KOPT-K1 (cell line): ENCODE measurements at regions not wholly inside any gene's neighbourhood (a gene's known extent, or its start where the extent isn't known, plus 50 kb on each side); places are given as distances from the start of the nearest gene placed in this dataset.

Experiments used
- H3K27ac ChIP-seq: fragments of 200-600 bp; sonication (generic); 2 replicates; pipeline ENCODE4 v1.5.1; 2016; ENCODE audit warnings: antibody characterized with exemption, mild to moderate bottlenecking, low read depth, low read length; ENCODE audit not compliant: poor library complexity, severe bottlenecking
- H3K36me3 ChIP-seq: fragments of 200-600 bp; sonication (generic); 2 replicates; pipeline ENCODE4 v1.5.1; 2017; ENCODE audit warnings: antibody characterized with exemption, mild to moderate bottlenecking, low read length, moderate library complexity; ENCODE audit not compliant: insufficient read depth
- H3K9me3 ChIP-seq: fragments of 200-600 bp; sonication (generic); 2 replicates; pipeline ENCODE4 v1.5.1; 2017; ENCODE audit warnings: antibody characterized with exemption, low read length, mild to moderate bottlenecking; ENCODE audit not compliant: insufficient read depth, poor library complexity, severe bottlenecking

DNA sequence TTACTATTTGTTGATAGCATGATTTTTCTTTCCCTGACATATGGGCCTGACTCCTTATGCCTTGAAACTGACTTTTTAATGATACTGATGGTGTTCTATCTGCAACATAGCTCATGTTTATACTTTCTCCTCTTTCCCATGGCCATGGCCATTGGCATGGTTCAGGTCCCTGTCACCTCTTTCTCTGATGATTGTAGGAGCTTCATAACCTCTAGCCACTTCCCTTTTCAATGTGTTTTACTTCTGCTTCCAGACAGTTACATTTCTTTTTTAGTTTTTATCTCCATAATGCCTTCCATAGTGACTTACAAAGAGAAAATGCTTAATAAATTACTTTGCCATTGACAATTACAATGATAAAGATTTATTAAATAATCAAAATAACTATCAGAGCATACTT lies 177.9 kb upstream of the SETBP1 start:
- no peaks in the 10 kb centered on the region for H3K9me3 ChIP-seq
- no peak overlapping the region for H3K27ac ChIP-seq
- H3K36me3 ChIP-seq = no peaks in the 10 kb centered on the region

DNA sequence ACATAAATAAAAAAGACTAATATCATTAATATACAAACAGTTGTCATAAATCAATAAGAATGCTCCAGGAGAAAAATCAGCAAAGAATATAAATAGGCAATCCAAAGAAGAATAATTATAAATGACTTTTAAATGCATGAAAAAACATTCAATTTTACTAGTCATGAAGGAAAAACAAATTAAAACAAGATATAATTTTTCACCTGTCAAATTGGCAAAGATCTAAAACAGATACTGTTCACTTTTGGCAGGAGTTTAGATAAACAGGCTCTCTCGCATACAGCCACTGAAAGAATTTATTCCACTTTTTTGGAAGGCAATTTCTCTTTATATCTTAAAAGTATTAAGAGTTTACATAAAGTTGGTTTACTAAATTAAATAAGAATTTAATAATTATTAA lies 176.8 kb upstream of the SETBP1 start:
- Histone ChIP-seq H3K36me3 (no peaks in the 10 kb centered on the region), H3K27ac (no peak overlapping the region), H3K9me3 (no peaks in the 10 kb centered on the region)

DNA sequence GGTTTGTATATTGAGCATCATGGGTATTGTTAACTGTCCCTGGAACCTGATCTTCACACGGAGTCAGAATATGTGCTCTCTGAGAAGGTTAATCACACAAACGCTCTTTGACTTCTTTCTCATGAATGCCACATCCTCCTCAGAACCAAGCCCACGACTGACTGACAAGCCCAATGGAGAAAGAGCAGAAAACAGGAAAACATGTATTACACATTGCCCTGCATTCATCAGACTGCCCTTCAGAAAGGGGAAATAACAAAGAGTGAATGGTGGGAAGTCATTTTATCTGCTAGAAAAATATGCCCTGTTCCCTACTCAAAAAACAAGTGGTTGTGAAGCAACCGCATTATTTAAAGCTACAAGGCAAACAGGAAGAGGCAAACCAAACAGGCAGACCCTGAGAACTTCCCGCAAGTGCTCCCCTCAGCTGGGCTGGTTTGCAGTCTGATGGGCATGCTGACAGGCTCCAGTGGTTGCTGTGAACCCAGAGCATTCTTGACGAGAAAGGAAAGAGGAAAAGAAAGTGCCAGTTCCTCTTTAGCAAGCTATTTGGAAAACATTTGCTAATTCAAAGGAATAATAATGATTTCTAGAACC lies 172.9 kb upstream of the SETBP1 start:
- no peak overlapping the region for H3K27ac ChIP-seq
- H3K9me3 ChIP-seq = no peaks in the 10 kb centered on the region
- no peaks in the 10 kb centered on the region for H3K36me3 ChIP-seq

DNA sequence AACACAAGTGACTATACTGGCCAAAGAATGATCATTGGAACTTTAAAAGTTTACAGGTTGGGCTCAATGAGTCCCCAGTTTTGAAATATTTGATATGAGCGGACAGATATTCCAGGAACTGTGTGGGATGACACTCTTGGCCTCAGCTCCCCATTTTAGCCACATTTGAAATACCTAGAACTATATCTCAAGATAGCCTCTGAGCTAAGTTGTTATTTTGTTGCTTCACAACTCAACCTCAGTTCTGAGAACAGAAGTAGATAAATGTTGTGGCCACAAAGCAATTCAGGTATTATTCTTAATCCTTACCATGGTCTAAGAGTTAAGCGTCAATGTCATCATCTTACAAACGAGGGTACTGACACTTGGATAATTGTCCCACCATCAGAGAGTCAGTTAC lies 172.2 kb upstream of the SETBP1 start:
- Histone ChIP-seq H3K36me3 (no peaks in the 10 kb centered on the region), H3K9me3 (no peaks in the 10 kb centered on the region), H3K27ac (no peak overlapping the region)

DNA sequence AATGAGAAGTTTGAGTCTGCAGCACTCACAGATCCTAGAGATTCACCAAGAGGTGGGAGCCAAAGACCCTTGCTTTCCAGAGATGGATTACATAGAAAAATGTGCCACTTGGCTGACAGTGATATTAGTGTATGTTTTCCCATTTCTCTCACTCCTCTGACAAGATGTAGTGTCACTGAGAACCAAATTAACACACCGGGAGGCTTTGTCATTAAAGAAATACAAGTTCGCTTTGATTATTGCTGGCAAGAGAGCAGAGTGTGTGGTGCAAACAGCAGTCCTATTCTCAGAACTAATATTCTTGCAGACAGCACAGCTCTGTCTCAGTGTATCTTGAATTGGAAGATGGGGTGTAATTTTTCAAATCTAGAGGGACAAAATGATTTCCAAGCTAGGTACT lies 171.6 kb upstream of the SETBP1 start:
- H3K36me3 ChIP-seq = no peaks in the 10 kb centered on the region
- H3K9me3 ChIP-seq = no peaks in the 10 kb centered on the region
- H3K27ac ChIP-seq = no peak overlapping the region

DNA sequence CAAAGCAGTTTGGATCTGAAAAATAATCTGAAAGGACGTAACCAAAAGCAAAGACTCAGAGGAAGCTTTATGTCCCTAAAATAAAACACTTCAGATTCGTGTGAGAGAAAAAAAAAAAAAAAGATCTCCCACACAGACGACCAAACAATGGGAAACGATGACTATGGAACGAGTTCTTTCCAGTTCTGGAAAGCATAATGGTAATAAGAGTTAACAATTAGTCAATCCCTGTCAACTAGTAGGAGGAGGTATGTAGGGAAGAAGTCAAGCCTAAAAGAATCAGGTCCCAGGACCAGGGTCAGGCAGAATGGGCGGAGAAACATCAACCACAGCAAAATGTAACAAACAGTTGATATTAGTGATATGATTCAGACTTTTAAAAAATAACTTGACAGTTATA lies 170.3 kb upstream of the SETBP1 start:
- H3K27ac ChIP-seq = no peak overlapping the region
- no peaks in the 10 kb centered on the region for H3K9me3 ChIP-seq
- H3K36me3 ChIP-seq = no peaks in the 10 kb centered on the region

DNA sequence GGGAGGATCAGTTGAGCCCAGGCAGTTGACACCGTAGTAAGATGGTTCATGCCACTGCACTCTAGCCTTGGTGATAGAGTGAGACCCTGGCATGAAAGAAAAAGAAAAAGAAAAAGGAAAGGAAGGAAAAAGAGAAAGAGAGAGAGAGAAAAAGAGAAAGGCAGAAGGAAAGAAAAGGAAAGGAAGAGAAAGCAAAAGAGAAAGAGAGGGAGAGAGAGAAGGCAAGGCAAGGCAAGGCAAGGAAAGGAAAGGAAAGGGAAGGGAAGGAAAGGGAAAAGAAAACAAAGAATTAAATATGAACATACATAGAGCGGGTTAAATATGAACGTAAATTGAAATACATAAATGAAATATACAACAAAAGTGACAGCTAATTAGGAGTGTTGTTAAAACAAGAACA lies 167.5 kb upstream of the SETBP1 start:
- Histone ChIP-seq H3K9me3 (no peaks in the 10 kb centered on the region), H3K27ac (no peak overlapping the region), H3K36me3 (no peaks in the 10 kb centered on the region)

DNA sequence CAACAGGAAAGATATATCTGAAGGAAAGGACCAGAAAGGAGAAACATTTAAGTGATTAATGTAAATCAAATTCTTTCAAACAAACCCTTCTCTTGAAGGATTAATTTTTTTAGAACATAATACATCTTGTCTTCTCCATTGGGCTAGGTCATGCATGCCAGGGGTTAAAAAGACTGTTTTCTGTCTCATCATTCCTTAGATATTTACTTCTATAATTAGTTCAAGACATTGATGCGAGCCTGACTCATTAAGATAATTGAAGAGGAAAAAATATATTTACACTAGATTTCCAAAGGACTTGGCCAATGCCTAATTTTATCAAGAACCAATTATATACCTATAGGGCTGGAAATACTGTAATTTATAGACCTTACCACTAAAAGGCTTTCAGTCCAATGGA lies 166.6 kb upstream of the SETBP1 start:
- no peaks in the 10 kb centered on the region for H3K9me3 ChIP-seq
- H3K36me3 ChIP-seq = no peaks in the 10 kb centered on the region
- no peak overlapping the region for H3K27ac ChIP-seq

DNA sequence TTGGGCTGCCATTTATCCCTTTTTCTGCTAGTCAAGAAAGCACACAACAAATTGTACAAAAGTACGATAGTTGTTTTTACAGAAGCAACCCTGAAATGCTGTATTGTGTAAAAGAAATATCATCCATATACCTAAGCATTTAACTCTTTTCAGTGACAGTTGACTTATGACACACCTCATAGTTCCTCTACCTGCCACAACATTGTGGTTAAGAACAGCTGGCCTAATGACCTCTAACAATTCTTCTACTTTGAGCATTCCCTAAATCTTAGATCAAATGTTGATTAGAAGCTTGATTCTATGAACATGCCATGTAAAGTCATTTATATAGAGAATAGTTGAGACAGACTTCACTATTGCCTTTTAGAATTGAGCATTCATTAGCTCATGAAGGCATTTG lies 165.9 kb upstream of the SETBP1 start:
- Histone ChIP-seq H3K27ac (no peak overlapping the region), H3K9me3 (no peaks in the 10 kb centered on the region), H3K36me3 (no peaks in the 10 kb centered on the region)

DNA sequence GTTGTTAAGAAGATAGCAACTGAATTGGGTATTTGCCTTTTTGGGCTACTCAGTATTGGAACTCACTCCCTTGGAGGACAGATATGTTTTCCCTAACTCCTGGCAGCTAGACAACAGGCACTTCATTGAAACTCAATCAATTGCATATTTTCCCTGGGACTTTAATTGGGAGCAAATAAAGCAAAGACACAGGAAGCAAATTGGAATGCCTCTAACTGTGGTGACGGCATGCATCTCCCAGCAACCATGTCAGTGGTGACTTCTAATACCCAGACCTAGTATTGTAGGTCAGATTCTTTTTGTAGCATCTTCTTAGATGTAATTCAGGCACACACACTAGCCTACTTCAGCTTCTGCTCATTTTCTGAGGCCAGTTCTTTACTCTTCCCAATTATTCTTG lies 164.2 kb upstream of the SETBP1 start:
- H3K36me3 ChIP-seq = no peaks in the 10 kb centered on the region
- H3K9me3 ChIP-seq = no peaks in the 10 kb centered on the region
- H3K27ac ChIP-seq = no peak overlapping the region

DNA sequence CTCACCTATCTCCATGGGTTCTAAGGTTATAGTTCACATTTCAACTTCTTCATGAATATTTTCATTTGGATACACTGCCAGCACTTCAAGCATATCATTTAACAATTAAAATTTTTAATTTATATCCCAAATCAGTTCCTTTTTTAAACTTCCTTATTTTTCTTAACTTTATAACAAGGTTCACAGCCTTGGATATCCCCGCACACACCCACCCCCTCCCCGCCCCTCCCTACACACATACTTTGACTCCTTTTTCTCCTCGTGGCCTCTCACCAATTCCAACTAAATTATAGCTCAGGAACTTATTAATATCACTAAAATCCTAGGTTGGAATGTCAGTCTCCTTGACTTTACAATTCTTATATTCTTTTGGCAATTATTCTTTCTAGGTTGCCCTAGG lies 163.6 kb upstream of the SETBP1 start:
- Histone ChIP-seq H3K36me3 (no peaks in the 10 kb centered on the region), H3K9me3 (no peaks in the 10 kb centered on the region), H3K27ac (no peak overlapping the region)

DNA sequence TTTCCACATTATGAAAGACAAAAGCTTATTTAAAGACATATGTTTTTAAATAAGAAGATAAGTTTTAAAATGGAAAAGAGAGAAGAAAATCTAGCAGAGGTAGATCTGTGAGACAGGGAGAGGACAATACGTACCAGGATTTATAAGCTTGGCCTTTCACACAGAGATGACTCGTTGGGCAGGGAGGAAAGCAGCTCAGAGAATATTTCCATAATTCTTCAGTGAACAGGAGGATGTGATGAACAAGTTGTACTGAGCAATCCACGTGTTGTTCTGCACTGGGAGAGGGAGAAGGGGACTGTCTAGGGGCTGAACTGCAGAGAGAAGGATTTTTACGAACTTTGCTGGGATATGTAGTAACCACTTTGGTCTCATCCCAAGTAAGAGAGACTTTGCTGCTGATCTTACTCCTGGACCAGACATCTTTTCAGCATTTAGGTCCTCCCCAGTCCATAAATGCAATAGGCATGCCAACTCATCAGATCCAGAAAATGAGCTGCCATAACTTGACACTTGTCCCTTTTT lies 162.5 kb upstream of the SETBP1 start:
- H3K27ac ChIP-seq = no peak overlapping the region
- no peaks in the 10 kb centered on the region for H3K9me3 ChIP-seq
- H3K36me3 ChIP-seq = no peaks in the 10 kb centered on the region

DNA sequence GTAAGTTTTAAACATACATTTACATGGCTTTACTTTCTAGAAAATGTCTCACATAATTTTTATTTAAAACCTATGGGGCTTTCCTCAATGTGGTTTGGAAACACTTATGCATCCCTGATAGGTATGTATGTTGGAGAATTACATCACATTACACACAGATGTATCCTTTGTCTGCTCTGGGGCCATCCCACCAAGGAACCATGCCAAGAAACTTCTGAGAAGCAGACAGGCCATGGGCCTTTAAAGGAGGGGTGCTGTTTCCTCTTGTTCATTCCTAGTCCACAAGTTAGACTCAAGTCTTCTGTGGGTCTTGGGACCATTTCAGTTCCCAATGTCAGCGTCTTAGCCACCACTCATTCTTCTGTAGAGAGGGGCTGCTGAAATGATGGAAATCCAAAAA lies 162.0 kb upstream of the SETBP1 start:
- no peak overlapping the region for H3K27ac ChIP-seq
- H3K36me3 ChIP-seq = no peaks in the 10 kb centered on the region
- no peaks in the 10 kb centered on the region for H3K9me3 ChIP-seq

DNA sequence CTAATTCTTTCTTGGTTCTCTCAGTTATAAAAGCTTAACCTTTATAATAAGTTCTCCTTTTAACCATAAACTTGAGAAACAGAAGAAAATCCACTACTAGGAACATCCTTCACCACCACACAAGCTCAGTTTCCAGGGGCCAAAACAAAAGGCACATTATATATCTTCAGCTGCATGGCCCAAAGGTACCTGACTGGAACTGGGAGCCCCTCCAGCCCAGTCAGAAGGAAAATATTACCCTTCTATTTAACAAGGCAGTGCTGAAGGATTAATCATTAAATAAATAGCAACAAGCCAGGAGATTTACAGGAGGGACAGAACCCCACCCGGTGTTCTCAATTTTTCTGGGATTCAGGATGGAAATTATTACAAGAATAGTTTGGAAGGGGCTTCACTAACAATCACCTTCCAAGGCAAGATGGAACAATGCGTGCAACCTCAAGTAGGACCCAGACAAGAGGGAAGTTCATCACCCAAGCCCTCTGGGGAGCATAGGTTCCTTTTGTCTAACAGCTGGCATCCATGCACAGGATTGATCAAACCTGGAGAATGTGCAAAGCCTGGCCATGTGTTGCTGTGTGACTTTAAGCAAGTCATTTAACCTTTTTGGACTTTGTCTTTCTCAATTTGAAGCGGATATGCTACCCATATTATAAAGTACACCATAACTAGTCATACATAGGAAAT lies 159.6 kb upstream of the SETBP1 start:
- no peaks in the 10 kb centered on the region for H3K36me3 ChIP-seq
- no peaks in the 10 kb centered on the region for H3K9me3 ChIP-seq
- no peak overlapping the region for H3K27ac ChIP-seq

DNA sequence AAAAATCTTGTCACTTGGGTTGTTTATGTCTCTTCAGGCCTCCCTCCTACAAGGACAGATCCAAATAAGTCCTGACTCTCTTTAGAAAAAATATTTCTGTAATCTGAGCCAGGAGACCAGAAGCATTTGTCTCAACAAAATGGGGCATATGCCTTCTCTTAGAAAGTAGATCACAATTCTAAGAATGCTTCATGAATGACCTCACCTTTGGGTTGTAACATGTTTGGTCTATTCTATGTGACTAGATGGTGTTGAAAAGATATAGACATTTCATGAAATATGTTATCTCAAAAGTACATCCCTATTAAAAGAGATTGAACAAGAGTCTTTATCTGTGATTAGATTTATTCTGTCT lies 159.0 kb upstream of the SETBP1 start:
- Histone ChIP-seq H3K36me3 (no peaks in the 10 kb centered on the region), H3K27ac (no peak overlapping the region), H3K9me3 (no peaks in the 10 kb centered on the region)

DNA sequence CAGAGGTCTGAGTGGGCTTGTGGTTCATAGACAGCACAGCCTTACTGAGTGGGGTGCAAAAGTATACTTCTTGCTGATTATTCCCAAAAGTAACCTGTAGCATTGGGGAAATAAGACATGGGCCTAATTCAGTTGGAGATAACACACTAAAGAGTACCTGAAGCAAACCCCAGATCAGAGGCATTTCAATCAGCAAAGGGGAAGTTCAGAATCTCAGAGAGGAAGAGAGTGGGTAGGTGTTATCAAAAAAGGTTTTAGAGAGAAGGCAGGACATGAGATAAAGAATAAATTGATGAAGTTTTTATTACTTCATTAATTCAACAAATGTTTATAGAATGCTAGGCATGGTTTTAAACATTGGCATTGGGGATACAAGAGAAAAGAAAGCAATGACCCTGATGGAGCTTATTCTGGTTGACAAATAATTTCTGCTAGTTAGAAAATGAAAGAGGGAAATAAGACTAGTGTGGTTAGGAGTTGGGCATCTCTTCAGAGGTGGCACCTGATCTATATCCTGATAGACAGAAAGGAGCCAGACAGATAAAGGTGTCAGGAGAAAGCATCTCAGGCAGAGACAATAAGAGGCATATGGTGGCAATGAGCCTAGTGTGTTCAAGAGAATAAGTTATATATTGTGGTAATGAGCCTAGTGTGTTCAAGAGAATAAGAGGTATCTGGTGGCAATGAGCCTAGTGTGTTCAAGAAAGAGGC lies 153.8 kb upstream of the SETBP1 start:
- no peaks in the 10 kb centered on the region for H3K9me3 ChIP-seq
- no peaks in the 10 kb centered on the region for H3K36me3 ChIP-seq
- no peak overlapping the region for H3K27ac ChIP-seq
